HG02623 (cell line): ENCODE measurements at regions not wholly inside any gene's neighbourhood (a gene's known extent, or its start where the extent isn't known, plus 50 kb on each side); places are given as distances from the start of the nearest gene placed in this dataset.
"Not testable (repeated sequence)": the region's sequence is repeated elsewhere in the genome, so short reads cannot be mapped to it uniquely, and the experiment has no call there.

ENCODE experiments used
- ATAC-seq: cut with Tn5 transposase; IDR thresholded peaks from one replicate; pipeline ENCODE4 v1.9.1; 2021; ENCODE audit warnings: moderate library complexity; ENCODE audit not compliant: unreplicated experiment

- no peak for ATAC-seq
Measured at GRCh38 chr2:136334967-136335366, 217.0 kb upstream of the CXCR4 start.

DNA sequence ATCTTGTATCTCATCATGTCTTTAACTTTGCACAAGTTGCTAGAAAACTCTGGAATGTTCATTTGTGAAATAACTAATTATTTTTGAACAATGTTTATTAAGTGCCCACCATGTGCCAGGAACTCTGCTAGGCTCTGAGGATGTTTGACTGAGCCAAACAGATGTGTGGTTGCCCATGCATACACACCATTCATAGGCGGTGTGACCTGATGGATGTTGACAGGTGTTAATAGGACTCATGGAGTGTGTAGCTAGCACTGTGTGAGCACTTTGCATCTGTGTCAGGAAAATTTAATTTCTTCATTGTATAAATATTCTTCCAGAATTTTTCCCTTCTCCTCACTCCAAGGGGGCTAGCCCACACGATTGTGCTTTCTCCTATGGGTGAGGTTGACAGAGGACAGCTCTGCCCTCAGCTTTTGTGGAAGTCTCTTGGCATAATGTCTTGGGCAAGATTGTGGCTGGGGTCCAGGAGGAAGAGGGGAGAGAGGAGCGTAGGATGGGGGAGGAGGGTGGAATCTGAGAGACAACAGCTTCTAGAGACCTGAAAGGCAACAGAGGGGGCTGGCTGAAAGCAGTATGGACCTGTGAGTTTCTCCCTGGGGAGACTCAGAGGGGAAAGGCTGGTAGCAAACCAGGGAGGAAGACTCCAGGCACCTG lies 214.6 kb upstream of the CXCR4 start:
- no peak for ATAC-seq

DNA sequence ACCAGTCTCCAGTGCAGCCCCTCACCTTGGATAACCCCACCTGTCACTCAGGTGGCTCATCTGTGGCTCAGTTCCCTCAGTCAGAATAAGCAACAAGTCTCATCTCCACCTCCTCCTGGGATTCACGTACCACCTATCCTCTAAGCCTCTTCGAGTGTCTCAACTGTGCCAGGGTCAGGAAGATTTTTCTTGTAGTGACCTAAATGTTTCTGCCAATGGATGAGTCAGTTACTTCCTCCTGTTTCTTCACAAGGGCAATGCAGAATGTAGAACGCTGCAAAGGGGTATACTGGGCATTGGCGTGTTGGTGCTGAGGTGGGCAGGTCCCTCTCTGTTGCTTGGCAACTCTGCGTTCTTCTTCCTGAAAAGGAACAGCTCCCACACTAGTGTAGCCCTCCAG lies 213.3 kb upstream of the CXCR4 start:
- no peak for ATAC-seq

- ATAC-seq, result no peak
Measured at GRCh38 chr2:136328207-136328795, 210.4 kb upstream of the CXCR4 start.

- peak; percentile 62 for ATAC-seq
Measured at GRCh38 chr2:136327162-136327852, 209.4 kb upstream of the CXCR4 start.

GRCh38 chr2:136325844-136326331 lies 207.9 kb upstream of the CXCR4 start:
- no peak for ATAC-seq

DNA sequence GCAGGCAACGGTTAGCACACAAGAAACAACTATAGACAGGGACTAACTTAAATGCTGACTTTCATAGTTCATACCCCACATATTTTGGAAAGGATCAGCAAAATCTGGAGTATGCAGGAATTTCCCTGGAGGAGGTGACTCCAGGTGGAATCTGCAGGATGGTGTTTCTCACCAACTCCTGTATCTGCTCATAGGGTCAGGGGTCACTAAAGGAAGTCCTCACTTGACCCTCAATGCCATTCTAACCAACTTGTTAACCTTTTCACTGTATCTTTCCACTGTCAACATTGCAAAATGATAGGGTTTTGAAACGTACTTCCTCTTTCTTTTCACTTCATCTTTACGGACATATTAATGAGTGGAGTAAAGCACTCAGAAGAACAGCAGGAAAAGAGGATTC lies 207.0 kb upstream of the CXCR4 start:
- ATAC-seq, result no peak

GRCh38 chr2:136323935-136324334 lies 206.0 kb upstream of the CXCR4 start:
- ATAC-seq, result no peak

- ATAC-seq, result no peak
Measured at GRCh38 chr2:136323195-136323594, 205.2 kb upstream of the CXCR4 start.

GRCh38 chr2:136322428-136322827 lies 204.5 kb upstream of the CXCR4 start:
- ATAC-seq, result no peak

GRCh38 chr2:136319651-136320050 lies 201.7 kb upstream of the CXCR4 start:
- peak; percentile 11 for ATAC-seq

GRCh38 chr2:136319237-136319636 lies 201.3 kb upstream of the CXCR4 start:
- ATAC-seq, result no peak

- ATAC-seq, result no peak
Measured at GRCh38 chr2:136314240-136314639, 196.3 kb upstream of the CXCR4 start.

DNA sequence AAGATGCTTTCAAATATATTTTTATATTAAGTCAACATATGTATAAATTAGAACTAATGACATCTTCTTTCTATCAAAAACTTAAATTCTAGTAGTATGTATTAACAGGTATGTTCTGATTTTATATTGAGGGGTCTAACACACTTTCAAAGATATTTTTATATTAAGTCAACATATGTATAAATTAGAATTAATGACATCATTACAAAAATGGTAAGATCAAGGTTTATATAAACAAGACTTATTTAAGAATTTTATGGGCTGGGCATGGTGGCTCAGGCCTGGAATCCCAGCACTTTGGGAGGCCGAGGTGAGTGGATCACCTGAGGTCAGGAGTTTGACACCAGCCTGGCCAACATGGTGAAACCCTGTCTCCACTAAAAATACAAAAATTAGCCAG lies 194.6 kb upstream of the CXCR4 start:
- ATAC-seq, result not testable (repeated sequence)

DNA sequence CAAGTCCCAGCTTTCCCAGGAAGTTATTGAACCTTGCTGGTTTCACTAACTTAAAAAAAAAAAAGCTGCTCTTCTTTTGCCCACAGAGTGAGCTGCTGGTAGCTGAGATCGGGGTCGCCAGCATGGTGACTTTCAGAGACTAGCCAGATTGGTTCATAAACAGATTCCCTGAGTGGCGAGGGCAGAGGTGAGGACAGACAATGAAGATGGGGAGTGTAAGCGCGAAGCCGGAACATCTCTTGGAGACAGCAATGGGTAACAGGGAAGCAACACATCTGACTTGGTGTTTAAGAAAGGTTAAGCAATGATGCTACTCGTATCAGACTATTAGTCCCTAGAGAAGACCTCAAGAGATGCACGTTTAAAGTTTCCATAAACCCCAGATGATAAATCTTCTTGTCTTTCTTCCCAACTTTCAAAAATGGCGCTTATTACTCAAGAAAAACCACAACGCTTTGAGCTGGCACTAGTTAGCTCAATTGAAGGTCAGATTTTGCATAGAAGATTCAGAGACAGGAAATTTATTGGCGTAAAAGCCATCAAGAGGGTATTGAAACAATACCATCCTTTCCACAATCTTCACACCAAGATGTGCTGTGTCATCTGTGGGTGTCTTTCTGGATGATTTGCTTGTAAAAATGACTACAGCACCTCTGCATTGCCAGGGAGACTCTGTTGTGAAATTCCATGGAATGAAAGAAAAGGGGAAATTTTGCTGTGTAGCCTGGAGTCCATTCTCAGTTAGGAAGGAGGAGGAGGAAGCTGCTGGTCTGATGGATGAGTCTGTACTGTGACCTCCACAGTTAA lies 193.1 kb upstream of the CXCR4 start:
- ATAC-seq, result no peak

GRCh38 chr2:136310005-136310495 lies 192.1 kb upstream of the CXCR4 start:
- no peak for ATAC-seq

DNA sequence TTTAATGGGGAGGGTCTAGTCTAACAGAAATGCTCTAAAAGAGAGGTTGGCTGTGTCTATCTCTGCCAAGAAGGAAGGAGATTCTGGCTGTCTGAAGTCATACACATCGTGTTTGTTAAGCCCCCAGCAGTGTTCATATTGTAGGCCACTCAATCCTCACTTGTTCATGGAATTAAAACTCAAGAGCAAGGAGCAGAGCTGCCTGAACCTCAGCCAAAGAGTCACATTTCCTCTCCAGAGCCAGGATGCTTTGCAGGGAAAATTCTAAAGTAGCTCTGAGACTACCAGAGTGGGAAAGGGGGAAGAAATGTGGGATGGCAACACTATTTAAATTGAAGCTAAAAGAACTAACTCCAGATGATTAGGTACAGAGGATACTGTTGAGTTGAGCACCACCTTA lies 190.7 kb upstream of the CXCR4 start:
- ATAC-seq, result no peak

DNA sequence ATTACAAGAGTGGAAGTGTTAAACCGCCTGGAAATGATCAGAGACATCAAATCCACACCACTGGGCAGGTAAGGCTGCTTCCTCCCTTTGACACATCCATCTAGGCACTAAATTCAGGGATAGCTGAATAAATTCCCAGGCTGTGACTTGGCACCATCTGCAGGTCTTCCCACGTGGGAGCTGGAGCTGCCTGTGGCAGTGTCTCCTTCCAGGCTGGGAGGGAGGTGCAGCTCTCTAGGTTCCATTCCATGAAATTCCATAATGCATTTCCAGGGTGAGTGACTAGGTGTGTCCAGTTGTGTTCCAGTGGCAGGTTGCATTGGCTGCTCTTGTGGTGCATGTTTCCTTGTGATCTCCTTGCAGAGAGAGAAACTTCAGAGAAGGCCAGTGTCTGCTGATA lies 188.9 kb upstream of the CXCR4 start:
- no peak for ATAC-seq

DNA sequence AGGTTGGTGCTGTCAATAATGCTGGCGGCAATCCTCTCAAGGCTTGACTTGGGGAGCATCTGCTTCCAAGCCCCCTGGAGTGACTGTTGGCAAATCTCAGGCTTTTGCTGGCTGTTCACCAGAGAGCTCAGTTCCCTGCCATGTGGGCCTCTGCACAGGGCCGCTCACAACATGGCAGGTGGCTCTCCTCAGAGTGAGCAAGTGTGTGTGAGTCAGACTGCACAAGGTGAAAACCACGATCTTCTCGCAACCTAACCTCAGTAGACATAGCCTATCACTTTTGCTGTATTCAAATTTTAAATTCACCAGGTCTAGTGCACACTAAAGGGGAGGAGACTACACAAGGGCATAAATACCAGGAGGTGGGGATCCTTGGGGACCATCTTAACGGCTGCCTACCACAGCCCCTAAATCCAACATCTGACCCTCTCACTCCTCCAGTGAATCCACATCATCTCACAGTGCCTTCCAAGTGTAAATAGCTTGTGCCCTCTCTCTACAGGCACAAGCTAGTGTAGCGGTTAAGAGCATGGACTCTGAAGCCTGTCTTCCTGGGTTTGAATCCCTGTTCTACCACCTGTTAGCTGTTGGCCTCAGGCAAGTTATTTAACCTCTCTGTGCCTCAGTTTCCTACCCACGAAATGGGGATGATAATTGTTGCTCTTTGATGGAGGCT lies 187.7 kb upstream of the CXCR4 start:
- ATAC-seq, result peak; percentile 81

GRCh38 chr2:136301006-136301405 lies 183.1 kb upstream of the CXCR4 start:
- ATAC-seq, result no peak

DNA sequence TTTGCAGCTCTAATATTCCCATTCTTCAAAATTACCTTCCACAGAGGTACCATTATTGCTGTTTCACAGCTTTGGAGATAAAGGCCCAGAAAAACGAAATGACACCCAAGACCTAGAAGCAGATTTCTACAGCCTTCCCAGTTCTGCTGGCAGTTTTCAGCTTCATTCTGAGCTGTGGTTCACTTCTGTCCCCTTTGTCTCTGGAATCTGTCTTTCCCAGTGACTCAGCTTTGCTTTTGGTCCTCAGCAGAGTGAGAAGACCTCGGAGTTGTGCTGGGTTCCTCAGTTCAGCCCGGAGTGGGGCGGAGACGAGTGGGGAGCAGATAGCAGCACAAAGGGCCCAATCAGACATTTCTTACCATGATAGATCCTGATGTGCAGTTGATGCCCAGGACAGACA lies 180.7 kb upstream of the CXCR4 start:
- ATAC-seq, result no peak
